ENCODE measurements at regions not wholly inside any gene's neighbourhood (a gene's known extent, or its start where the extent isn't known, plus 50 kb on each side); places are given as distances from the start of the nearest gene placed in this dataset.

DNA sequence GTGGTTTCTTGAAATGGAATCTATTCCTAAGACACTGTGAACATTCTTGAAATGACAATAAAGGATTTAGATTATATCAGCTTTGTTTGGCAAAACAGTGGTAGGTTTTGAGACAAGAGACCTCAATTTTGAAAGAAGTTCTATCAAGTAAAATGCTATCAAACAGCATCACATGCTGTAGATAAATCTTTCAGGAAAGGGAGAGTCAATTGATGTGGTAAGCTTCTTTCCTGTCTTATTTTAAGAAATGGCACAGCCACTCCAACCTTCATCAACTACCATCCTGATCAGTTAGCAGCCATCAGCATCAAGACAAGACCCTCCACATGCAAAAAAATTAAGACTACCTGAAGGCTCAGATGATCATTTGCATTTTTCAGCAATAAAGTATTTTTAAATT, 495.4 kb downstream of the TRIB2 start:
- POLR2A ChIA-PET = no interaction called here
- DNase-seq (no peak), ATAC-seq (ENCODE audit: low read depth) (no peak)
- H3K4me1 ChIP-seq (ENCODE audit: control insufficient read depth in 2 of 2, insufficient read depth in 2 of 2, low read length in 2 of 2) = no peaks in the 10 kb centered on the region
- TF ChIP-seq, protein P1, sequence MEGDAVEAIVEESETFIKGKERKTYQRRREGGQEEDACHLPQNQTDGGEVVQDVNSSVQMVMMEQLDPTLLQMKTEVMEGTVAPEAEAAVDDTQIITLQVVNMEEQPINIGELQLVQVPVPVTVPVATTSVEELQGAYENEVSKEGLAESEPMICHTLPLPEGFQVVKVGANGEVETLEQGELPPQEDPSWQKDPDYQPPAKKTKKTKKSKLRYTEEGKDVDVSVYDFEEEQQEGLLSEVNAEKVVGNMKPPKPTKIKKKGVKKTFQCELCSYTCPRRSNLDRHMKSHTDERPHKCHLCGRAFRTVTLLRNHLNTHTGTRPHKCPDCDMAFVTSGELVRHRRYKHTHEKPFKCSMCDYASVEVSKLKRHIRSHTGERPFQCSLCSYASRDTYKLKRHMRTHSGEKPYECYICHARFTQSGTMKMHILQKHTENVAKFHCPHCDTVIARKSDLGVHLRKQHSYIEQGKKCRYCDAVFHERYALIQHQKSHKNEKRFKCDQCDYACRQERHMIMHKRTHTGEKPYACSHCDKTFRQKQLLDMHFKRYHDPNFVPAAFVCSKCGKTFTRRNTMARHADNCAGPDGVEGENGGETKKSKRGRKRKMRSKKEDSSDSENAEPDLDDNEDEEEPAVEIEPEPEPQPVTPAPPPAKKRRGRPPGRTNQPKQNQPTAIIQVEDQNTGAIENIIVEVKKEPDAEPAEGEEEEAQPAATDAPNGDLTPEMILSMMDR (IDR thresholded peaks at IDR 0.05) = no peak
- no peak for TF ChIP-seq EZH2 (IDR thresholded peaks at IDR 0.05; ENCODE audit: borderline replicate concordance, insufficient read depth, low read depth, low read length, poor library complexity, severe bottlenecking)
- H3K79me2 ChIP-seq (ENCODE audit: control insufficient read depth, insufficient read depth, low read length) = no peaks in the 10 kb centered on the region
- H3K27ac Mint-ChIP-seq = no peak overlapping the region
- H3K36me3 ChIP-seq (replicated peaks in 1 of 2; ENCODE audit: control extremely low read depth in 1 of 2, control insufficient read depth in 1 of 2, extremely low read depth in 1 of 2, insufficient read depth in 2 of 2, low read length in 1 of 2) = no peaks in the 10 kb centered on the region
- CTCF ChIA-PET = no interaction called here
- H3K27me3 Mint-ChIP-seq = no peaks in the 10 kb centered on the region
- H3K27me3 ChIP-seq (replicated peaks in 1 of 4; ENCODE audit: control extremely low read depth in 1 of 4, control insufficient read depth in 3 of 4, insufficient read depth in 4 of 4, low read length in 3 of 4) = no peaks in the 10 kb centered on the region
- no peaks in the 10 kb centered on the region for H3K4me1 Mint-ChIP-seq
- no peak overlapping the region for H3K9ac ChIP-seq (ENCODE audit: low read length)
- no peak overlapping the region for H3K4me3 ChIP-seq (ENCODE audit: control extremely low read depth in 1 of 5, extremely low read depth in 1 of 5, insufficient read depth in 1 of 5, low read depth in 2 of 5, low read length in 4 of 5)
- no peak overlapping the region for H3K4me2 ChIP-seq (replicated peaks; ENCODE audit: low read depth, low read length, poor library complexity, severe bottlenecking)
- intact Hi-C loops (cut with micrococcal nuclease) = no loop called here
- no peak overlapping the region for H3K27ac ChIP-seq (ENCODE audit: low read length in 2 of 2)
- H3K9me3 Mint-ChIP-seq (ENCODE audit: insufficient read depth) = no peaks in the 10 kb centered on the region
- H3K9me3 ChIP-seq (ENCODE audit: control extremely low read depth in 1 of 3, control insufficient read depth in 2 of 3, insufficient read depth in 1 of 3, low read length in 2 of 3) = peaks cover 0 to 7% (median 0%) of the 10 kb centered on the region in 3 donors
- H3K4me3 Mint-ChIP-seq = no peak overlapping the region
- no peaks in the 10 kb centered on the region for H4K20me1 ChIP-seq (ENCODE audit: control insufficient read depth, insufficient read depth, low read length, poor library complexity, severe bottlenecking)
- H2AFZ ChIP-seq (ENCODE audit: insufficient read depth, low read depth, low read length, poor library complexity, severe bottlenecking) = no peak overlapping the region

DNA sequence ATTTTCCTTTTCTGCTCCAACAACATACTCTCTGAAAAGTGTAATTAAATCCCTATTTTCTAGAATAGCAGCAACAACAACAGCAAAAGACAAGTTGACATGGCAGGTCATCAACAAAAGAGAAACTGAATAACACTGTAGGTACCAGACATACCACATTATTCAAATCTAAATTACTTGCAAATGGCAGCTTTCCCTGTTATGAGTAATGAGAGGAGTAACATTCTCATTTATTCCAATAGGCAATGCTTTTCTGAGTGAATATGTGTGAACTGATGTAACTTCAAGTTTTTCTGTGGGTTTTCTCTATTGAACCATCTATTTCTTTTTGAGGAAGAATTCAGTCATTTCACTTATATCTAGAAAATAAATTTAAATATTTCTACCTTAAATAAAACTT, 501.5 kb downstream of the TRIB2 start:
- no peaks in the 10 kb centered on the region for H3K4me1 ChIP-seq (ENCODE audit: control insufficient read depth in 2 of 2, insufficient read depth in 2 of 2, low read length in 2 of 2)
- H3K9me3 ChIP-seq (ENCODE audit: control extremely low read depth in 1 of 3, control insufficient read depth in 2 of 3, insufficient read depth in 1 of 3, low read length in 2 of 3) = peaks cover 0 to 7% (median 0%) of the 10 kb centered on the region in 3 donors
- H3K4me2 ChIP-seq (replicated peaks; ENCODE audit: low read depth, low read length, poor library complexity, severe bottlenecking) = no peak overlapping the region
- H3K9ac ChIP-seq (ENCODE audit: low read length) = no peak overlapping the region
- no peaks in the 10 kb centered on the region for H3K27me3 ChIP-seq (replicated peaks in 1 of 4; ENCODE audit: control extremely low read depth in 1 of 4, control insufficient read depth in 3 of 4, insufficient read depth in 4 of 4, low read length in 3 of 4)
- Mint-ChIP-seq H3K27me3 (no peaks in the 10 kb centered on the region), H3K4me1 (no peaks in the 10 kb centered on the region), H3K27ac (no peak overlapping the region), H3K4me3 (no peak overlapping the region), H3K9me3 (ENCODE audit: insufficient read depth) (peaks cover 2% of the 10 kb centered on the region)
- no peak overlapping the region for H3K4me3 ChIP-seq (ENCODE audit: control extremely low read depth in 1 of 5, extremely low read depth in 1 of 5, insufficient read depth in 1 of 5, low read depth in 2 of 5, low read length in 4 of 5)
- ATAC-seq (ENCODE audit: low read depth) (no peak), DNase-seq (no peak)
- ChIA-PET POLR2A (no interaction called here), CTCF (no interaction called here)
- no peaks in the 10 kb centered on the region for H4K20me1 ChIP-seq (ENCODE audit: control insufficient read depth, insufficient read depth, low read length, poor library complexity, severe bottlenecking)
- no peaks in the 10 kb centered on the region for H3K79me2 ChIP-seq (ENCODE audit: control insufficient read depth, insufficient read depth, low read length)
- H3K36me3 ChIP-seq (replicated peaks in 1 of 2; ENCODE audit: control extremely low read depth in 1 of 2, control insufficient read depth in 1 of 2, extremely low read depth in 1 of 2, insufficient read depth in 2 of 2, low read length in 1 of 2) = no peaks in the 10 kb centered on the region
- H3K27ac ChIP-seq (ENCODE audit: low read length in 2 of 2) = no peak overlapping the region
- intact Hi-C loops (cut with micrococcal nuclease) = no loop called here
- no peak for TF ChIP-seq EZH2 (IDR thresholded peaks at IDR 0.05; ENCODE audit: borderline replicate concordance, insufficient read depth, low read depth, low read length, poor library complexity, severe bottlenecking)
- TF ChIP-seq, protein P1 (IDR thresholded peaks at IDR 0.05) = no peak
- no peak overlapping the region for H2AFZ ChIP-seq (ENCODE audit: insufficient read depth, low read depth, low read length, poor library complexity, severe bottlenecking)

Data from B cell (primary cell).